ENCODE measurements at regions not wholly inside any gene's neighbourhood (a gene's known extent, or its start where the extent isn't known, plus 50 kb on each side); places are given as distances from the start of the nearest gene placed in this dataset.
A peak's percentile ranks its signal among the peaks of the same experiment; 100 is the strongest.
"Not testable (repeated sequence)": the region's sequence is repeated elsewhere in the genome, so short reads cannot be mapped to it uniquely, and the experiment has no call there.

DNA sequence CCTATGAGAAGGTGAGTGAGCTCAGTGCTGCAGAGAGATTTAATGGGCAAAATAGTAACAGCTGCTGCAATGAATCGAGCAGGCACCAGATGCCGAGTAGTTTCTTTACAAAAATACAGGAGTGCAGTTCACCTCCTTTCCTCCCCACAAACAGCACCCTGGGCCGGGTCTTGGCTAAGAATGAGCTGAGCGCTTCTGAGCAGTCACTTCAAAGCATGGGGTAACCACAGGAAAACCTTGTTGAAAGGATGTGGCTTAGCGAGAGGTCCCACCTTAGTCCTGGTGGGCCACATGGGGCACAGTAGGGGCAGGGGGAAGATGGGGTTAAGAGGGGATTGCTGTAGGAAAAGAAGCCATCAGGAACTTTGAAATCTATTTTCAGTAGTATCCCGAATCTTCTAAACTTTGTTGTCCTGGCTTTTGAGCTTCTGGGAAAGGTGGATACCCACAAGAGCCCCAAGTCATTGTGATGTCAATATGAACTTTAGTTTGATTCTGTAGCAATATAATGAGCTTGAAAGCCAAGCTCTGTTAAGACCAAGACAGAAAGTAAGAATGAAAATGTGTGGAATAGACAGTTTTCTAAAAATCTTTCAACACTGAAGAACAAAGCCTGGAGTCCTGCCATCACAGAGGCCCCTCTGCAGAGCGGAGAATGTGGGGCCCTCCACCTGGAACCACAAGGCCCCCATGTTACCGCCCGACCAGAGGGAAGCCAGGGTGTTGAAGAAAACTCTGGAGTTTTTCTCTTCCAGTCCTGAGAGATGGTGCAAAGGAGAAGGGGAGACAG lies 101.0 kb upstream of the ZNF236 start:
- DNase-seq (ENCODE audit: low read depth in 2 of 3, low spot score in 2 of 3) = peak in 2 of 3 donors; percentile 24 to 52

GRCh38 chr18:76720683-76721082 lies 101.7 kb upstream of the ZNF236 start:
- DNase-seq (ENCODE audit: low read depth in 2 of 3, low spot score in 2 of 3) = no peak

- DNase-seq (ENCODE audit: low read depth in 2 of 3, low spot score in 2 of 3) = no peak
Measured at GRCh38 chr18:76715012-76715610, 107.2 kb upstream of the ZNF236 start.

GRCh38 chr18:76713432-76713831 lies 108.9 kb upstream of the ZNF236 start:
- DNase-seq (ENCODE audit: low read depth in 2 of 3, low spot score in 2 of 3) = no peak

GRCh38 chr18:76712511-76713140 lies 109.7 kb upstream of the ZNF236 start:
- DNase-seq (ENCODE audit: low read depth in 2 of 3, low spot score in 2 of 3) = peak in 1 of 3 donors; percentile 60

DNA sequence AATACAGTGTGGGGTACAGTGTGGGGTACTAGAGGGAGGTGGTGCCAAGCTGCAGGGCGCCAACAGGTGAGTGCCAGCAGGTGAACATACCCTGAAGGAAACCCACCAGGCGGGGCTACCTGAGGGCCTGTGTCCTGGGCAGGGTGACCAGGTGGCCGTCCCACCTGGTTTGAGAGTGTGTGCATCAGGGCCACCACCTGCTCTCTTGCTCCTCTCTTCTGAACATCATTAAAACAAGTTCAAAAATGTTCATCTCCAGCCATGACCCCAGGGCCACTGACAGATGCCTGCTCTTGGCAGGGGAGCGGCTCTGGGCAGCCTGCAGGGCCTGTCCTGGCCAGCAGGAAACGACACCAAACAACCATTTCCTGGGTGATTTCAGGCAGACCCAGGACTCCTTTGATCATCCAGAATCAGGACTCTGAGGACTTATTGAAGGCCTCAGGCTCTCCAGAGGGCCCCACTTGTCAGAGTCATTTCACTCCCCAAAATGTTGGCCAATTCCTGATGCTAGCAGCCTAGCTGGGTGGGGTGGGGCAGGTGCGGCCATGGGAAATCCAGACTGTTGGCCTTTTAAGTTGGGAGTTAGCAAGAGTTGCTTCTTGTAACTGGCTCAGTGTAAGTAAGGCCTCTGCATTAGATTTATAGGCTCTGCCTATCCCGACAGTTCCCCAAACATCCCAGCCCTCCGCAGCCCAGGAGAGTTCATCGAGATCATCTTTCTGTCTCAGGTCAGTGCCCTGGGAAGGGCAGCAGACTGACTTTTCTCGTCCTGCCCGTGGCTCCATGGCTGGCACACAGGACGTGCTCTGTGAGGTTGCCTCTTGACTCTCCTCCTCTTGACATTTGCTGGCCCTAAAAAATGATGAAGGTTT lies 111.5 kb upstream of the ZNF236 start:
- DNase-seq (ENCODE audit: low read depth in 2 of 3, low spot score in 2 of 3) = no peak

GRCh38 chr18:76709659-76710645 lies 112.4 kb upstream of the ZNF236 start:
- peak; percentile 43 to 69 (median 50) for DNase-seq (ENCODE audit: low read depth in 2 of 3, low spot score in 2 of 3)

DNA sequence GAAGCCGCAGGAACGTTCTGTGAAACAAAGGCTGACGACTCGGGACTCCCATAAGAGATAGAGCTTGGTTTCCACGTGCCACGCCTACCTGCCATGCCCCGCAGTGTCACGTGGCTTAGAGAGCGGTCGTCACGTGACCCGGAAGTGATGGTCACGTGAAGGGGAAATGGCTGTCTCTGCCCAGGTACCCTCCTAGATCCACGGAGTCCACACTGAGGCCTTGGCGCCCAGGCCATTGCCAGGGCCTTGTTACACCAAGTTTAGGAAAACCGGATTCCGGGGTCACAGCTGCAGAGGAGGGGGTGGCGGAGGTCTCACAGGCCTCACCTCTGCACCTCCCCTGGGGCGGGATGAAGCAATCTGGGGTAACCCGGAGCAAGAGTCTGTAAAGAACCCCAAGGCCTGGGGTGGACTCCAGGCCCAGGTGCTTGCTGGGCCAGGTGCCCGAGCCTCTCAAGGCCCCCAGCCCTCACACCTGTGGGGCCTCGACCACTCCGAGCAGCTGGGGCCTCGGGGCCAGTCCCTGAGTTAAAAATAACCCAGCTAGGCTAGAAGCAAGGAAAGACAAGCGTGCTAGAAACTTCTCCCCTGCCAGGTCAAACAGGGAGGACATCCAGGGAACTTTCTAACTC lies 113.5 kb upstream of the ZNF236 start:
- DNase-seq (ENCODE audit: low read depth in 2 of 3, low spot score in 2 of 3) = no peak

GRCh38 chr18:76708071-76708721 lies 114.2 kb upstream of the ZNF236 start:
- DNase-seq (ENCODE audit: low read depth in 2 of 3, low spot score in 2 of 3) = no peak

- no peak for DNase-seq (ENCODE audit: low read depth in 2 of 3, low spot score in 2 of 3)
Measured at GRCh38 chr18:76707534-76707933, 114.8 kb upstream of the ZNF236 start.

GRCh38 chr18:76704589-76704988 lies 117.8 kb upstream of the ZNF236 start:
- not testable (repeated sequence) for DNase-seq (ENCODE audit: low read depth in 2 of 3, low spot score in 2 of 3)

GRCh38 chr18:76699923-76700322 lies 122.4 kb upstream of the ZNF236 start:
- no peak for DNase-seq (ENCODE audit: low read depth in 2 of 3, low spot score in 2 of 3)

GRCh38 chr18:76697441-76697901 lies 124.9 kb upstream of the ZNF236 start:
- no peak for DNase-seq (ENCODE audit: low read depth in 2 of 3, low spot score in 2 of 3)

DNA sequence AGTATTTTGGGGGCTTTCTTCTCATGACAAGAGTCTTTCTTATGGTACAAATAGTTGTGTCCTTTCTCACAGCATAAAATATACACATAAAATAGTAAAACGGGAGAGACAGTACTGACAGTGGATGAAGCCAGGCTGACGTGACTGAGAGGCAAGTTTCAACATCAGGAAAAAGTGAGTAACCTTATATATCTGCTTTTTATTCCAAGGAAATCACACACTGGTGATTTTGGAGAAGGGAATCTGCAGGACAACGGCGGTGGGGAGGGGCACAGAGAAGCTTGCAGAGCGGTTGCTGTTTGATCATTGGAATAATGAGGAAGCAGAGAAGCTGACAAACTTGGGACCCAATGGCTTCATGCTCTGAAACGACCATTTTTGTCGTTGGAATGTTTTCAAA lies 130.6 kb upstream of the ZNF236 start:
- no peak for DNase-seq (ENCODE audit: low read depth in 2 of 3, low spot score in 2 of 3)

- no peak for DNase-seq (ENCODE audit: low read depth in 2 of 3, low spot score in 2 of 3)
Measured at GRCh38 chr18:76689646-76690264, 132.6 kb upstream of the ZNF236 start.

DNA sequence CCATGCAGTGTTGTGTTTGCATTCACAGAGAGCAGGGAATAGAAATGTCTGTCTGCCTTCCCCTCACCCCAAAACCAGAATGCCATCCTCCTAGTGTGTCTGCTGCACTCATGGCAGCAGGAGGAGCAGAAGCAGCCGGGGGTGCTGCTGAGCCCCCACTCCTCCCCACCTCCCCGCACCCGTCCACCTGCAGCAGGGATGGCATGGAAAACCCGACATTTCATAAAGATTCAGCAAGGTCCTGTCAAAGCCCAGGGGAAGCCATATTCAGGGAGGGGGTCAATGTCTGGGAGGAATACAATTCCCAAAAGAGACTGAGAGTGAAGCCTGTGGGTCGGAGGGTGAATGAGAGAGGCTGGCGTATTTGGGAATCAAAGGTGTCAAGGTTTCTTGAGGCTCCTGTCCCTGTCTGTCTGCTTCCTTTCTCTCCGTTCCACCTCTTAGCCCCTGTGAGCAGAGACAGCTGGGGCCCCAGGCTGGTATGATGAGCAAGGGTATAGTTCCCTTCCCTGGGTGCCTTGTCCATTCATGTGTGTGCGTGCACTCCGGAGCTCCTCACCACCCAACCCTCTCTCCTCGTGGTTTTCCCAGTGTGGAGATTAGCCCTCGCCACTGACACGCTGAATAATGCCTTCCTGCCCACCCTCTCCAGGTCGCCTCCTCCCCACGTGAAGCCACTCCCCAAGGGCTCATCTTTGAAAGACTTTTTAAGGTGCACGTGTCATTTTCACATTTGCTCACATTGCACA lies 133.5 kb upstream of the ZNF236 start:
- no peak for DNase-seq (ENCODE audit: low read depth in 2 of 3, low spot score in 2 of 3)

- DNase-seq (ENCODE audit: low read depth in 2 of 3, low spot score in 2 of 3) = no peak
Measured at GRCh38 chr18:76687304-76687962, 134.9 kb upstream of the ZNF236 start.

All from hematopoietic multipotent progenitor cell (in vitro differentiated cells).